Gastrocnemius medialis (tissue), 4 donors: ENCODE measurements at regions not wholly inside any gene's neighbourhood (a gene's known extent, or its start where the extent isn't known, plus 50 kb on each side); places are given as distances from the start of the nearest gene placed in this dataset.

Source experiments
- ATAC-seq, 2 donors: fragments of 150-250 bp; one replicate each; pipeline ENCODE4 v1.9.1; 2016
- DNase-seq, 2 donors: peaks; one replicate each; pipeline ENCODE4 v3.0.0-alpha.2; 2019
- H3K27ac ChIP-seq, 4 donors: fragments of 200-600 bp; sonication (generic); 1 replicate in 1 of 4; 2 replicates in 3 of 4; pipeline ENCODE4 v1.5.1; 2016 to 2018; ENCODE audit warnings: mild to moderate bottlenecking in 2 of 4, moderate library complexity in 1 of 4
- H3K27me3 ChIP-seq, 3 donors: fragments of 200-600 bp; sonication (generic) in 2 of 3; 1 replicate in 1 of 3; 2 replicates in 2 of 3; pipeline versions ENCODE4 v1.5.1 to v1.6.0; 2016 to 2019; ENCODE audit warnings: mild to moderate bottlenecking in 1 of 3, moderate library complexity in 1 of 3
- H3K36me3 ChIP-seq, 2 donors: fragments of 200-600 bp; sonication (generic) in 1 of 2; one replicate each; pipeline ENCODE4 v1.5.1; 2017 to 2018
- H3K4me1 ChIP-seq, 2 donors: fragments of 200-600 bp; sonication (generic) in 1 of 2; one replicate each; pipeline ENCODE4 v1.5.1; 2016 to 2017; ENCODE audit warnings: mild to moderate bottlenecking in 2 of 2
- H3K4me3 ChIP-seq, 4 donors: fragments of 200-600 bp; sonication (generic) in 3 of 4; 1 replicate in 1 of 4; 2 replicates in 3 of 4; pipeline ENCODE4 v1.5.1; 2016 to 2019; ENCODE audit warnings: mild to moderate bottlenecking in 2 of 4
- H3K9me3 ChIP-seq, 3 donors: fragments of 200-600 bp; sonication (generic) in 2 of 3; 1 replicate in 1 of 3; 2 replicates in 2 of 3; pipeline ENCODE4 v1.5.1; 2016 to 2019
- POLR2A ChIP-seq, 2 donors: fragments of 450-650 bp; IDR thresholded peaks; one replicate each; pipeline ENCODE4 v1.6.1; 2017; ENCODE audit warnings: antibody characterized with exemption in 2 of 2, mild to moderate bottlenecking in 2 of 2, moderate library complexity in 2 of 2
- in situ Hi-C, 4 donors: fragments of 200-750 bp; cut with MboI; loops; one replicate each; pipeline versions ENCODE4 v1.15.0 to v1.8.0; 2017; ENCODE audit warnings: low sequenced_read_pairs in 4 of 4
- intact Hi-C: fragments of 100-400 bp; cut with DNase I; formaldehyde crosslinking; loops from one replicate; pipeline ENCODE4 v1.15.1; 2023; ENCODE audit warnings: low total_unique reads
- TF ChIP-seq, protein P1 (sequence below), 5 experiments: fragments of 450-650 bp in 3 of 5; fragments of 200-600 bp in 2 of 5; sonication (generic) in 2 of 5; IDR thresholded peaks in 4 of 5; conservative IDR thresholded peaks in 1 of 5; 1 replicate in 4 of 5; 2 replicates in 1 of 5; pipeline ENCODE4 v1.5.1; 2016 to 2019; ENCODE audit warnings: antibody characterized with exemption in 5 of 5, mild to moderate bottlenecking in 3 of 5, moderate library complexity in 3 of 5

DNA sequence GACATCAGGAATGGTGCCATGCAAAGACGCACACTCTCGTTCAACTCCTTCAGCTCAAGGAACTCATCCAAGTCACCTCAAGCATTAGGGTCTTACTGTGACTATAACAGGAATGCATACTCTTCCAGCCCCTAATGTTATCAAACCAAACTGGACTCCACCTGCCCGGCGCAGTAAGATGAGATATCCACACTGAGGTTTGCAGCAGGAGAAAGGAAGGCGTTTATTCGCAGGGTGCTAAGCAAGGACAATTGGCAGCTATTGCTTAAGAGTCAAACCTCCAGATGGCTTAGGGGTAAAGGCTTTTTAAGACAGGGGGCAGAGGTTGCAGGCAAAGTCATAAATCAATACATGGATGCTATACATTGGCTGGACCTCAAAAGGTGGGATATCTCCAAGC lies 159.4 kb upstream of the TAB2 start:
- no peak for DNase-seq
- TF ChIP-seq, protein P1, sequence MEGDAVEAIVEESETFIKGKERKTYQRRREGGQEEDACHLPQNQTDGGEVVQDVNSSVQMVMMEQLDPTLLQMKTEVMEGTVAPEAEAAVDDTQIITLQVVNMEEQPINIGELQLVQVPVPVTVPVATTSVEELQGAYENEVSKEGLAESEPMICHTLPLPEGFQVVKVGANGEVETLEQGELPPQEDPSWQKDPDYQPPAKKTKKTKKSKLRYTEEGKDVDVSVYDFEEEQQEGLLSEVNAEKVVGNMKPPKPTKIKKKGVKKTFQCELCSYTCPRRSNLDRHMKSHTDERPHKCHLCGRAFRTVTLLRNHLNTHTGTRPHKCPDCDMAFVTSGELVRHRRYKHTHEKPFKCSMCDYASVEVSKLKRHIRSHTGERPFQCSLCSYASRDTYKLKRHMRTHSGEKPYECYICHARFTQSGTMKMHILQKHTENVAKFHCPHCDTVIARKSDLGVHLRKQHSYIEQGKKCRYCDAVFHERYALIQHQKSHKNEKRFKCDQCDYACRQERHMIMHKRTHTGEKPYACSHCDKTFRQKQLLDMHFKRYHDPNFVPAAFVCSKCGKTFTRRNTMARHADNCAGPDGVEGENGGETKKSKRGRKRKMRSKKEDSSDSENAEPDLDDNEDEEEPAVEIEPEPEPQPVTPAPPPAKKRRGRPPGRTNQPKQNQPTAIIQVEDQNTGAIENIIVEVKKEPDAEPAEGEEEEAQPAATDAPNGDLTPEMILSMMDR (IDR thresholded peaks at IDR 0.05 in 4 of 5, conservative IDR thresholded peaks at IDR 0.05 in 1 of 5), result no peak
- TF ChIP-seq POLR2A (IDR thresholded peaks at IDR 0.05), result no peak
- in situ Hi-C loops (no loop called here), intact Hi-C loops (no loop called here)
- Histone ChIP-seq H3K36me3 (no peaks in the 10 kb centered on the region), H3K27me3 (no peaks in the 10 kb centered on the region), H3K4me1 (no peaks in the 10 kb centered on the region), H3K27ac (no peak overlapping the region), H3K4me3 (no peak overlapping the region), H3K9me3 (no peaks in the 10 kb centered on the region)
- ATAC-seq, result no peak

DNA sequence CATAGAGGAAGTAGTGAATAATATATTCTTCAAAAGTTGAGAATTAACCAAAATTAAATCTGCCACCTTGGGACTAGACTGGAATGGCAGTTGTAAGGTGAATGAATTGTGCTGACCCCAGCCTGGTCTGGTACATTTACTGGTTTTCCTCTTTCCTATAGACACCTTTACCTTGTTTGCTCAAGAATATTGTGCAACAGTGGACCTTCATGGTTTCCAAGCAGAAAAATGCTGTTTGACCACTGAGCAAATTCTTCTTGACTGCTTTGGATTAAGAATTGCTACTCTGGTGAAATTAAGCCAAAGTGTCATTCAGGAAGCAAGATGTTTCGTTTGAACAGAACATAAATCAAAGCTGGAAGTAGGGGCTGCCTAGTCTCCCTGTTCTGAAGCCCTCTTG lies 156.6 kb upstream of the TAB2 start:
- ATAC-seq (no peak), DNase-seq (no peak)
- Histone ChIP-seq H3K4me3 (no peak overlapping the region), H3K27me3 (no peaks in the 10 kb centered on the region), H3K4me1 (no peaks in the 10 kb centered on the region), H3K36me3 (no peaks in the 10 kb centered on the region), H3K27ac (no peak overlapping the region), H3K9me3 (no peaks in the 10 kb centered on the region)
- intact Hi-C loops (no loop called here), in situ Hi-C loops (no loop called here)
- TF ChIP-seq, protein P1 (IDR thresholded peaks at IDR 0.05 in 4 of 5, conservative IDR thresholded peaks at IDR 0.05 in 1 of 5), result no peak
- TF ChIP-seq POLR2A (IDR thresholded peaks at IDR 0.05), result no peak

DNA sequence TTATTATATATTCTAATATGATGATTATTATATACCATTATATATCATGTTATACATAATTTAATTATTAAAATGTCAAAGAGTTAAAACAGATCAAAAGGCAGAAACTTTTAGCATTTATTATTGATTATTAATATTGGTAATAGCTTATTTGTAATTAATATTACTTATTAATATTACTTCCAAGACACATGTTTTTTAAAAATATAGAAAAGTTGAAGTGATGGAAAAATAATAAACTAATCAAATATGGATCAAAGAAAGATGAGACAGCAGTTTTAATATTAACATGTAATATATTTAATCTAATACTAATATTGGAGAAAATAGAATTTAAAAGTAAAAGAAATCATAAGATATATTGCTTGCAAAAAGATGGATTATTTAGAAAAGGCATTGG lies 154.6 kb upstream of the TAB2 start:
- no peak for ATAC-seq
- intact Hi-C loops, result no loop called here
- in situ Hi-C loops, result no loop called here
- Histone ChIP-seq H3K4me3 (no peak overlapping the region), H3K36me3 (no peaks in the 10 kb centered on the region), H3K27me3 (no peaks in the 10 kb centered on the region), H3K4me1 (no peaks in the 10 kb centered on the region), H3K9me3 (no peaks in the 10 kb centered on the region), H3K27ac (no peak overlapping the region)
- no peak for TF ChIP-seq POLR2A (IDR thresholded peaks at IDR 0.05)
- TF ChIP-seq, protein P1 (IDR thresholded peaks at IDR 0.05 in 4 of 5, conservative IDR thresholded peaks at IDR 0.05 in 1 of 5), result no peak
- no peak for DNase-seq

DNA sequence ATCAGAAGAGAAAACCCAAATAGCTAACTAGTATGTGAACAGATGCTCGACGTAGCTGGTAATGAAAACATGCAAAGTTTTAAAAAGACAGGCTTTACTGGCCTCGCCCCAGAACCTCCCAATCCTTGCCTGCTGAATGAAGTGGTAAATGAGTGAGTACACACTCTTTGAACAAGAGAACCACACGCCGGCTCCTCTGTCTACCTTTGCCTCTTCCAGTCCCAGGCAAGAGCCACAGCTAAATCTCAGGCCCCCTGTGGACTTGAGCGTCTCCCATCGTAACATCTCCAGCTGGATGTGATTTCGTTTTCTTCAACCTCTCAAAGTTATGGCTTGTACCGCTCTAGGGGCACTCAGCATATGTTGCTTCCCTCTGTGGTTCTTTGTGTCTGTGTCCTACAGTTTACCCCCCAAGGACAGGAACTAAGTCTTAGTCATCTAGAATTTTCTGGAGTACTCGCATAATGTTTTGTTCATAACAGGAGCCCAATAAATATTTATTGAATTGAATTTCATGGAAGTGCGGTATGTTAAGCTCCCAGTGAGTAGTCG lies 153.2 kb upstream of the TAB2 start:
- in situ Hi-C loops (no loop called here), intact Hi-C loops (no loop called here)
- Histone ChIP-seq H3K27me3 (no peaks in the 10 kb centered on the region), H3K36me3 (no peaks in the 10 kb centered on the region), H3K9me3 (no peaks in the 10 kb centered on the region), H3K4me3 (no peak overlapping the region), H3K27ac (no peak overlapping the region), H3K4me1 (no peaks in the 10 kb centered on the region)
- ATAC-seq (no peak), DNase-seq (no peak)
- TF ChIP-seq POLR2A (IDR thresholded peaks at IDR 0.05), result no peak
- TF ChIP-seq, protein P1 (IDR thresholded peaks at IDR 0.05 in 4 of 5, conservative IDR thresholded peaks at IDR 0.05 in 1 of 5), result no peak

DNA sequence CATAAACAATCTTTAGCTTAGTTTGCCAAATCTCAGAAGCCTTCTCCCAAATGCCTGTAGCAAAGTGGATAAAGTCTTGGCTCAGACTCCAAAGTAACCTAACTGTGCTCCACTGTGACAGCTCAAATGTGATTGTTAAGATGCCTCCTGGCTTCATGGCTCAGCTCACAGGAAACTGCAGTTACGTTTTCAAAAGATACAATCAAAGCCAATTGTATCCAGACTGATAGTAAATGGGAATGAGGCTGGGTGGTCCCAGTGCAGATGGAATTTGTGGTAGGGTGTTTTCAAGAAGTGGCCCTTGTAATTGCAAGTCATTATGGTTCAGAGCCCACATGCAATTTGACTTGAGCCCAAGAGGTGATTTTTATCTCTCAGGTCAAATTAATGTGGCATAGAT lies 151.2 kb upstream of the TAB2 start:
- H3K27me3 ChIP-seq, result no peaks in the 10 kb centered on the region
- in situ Hi-C loops, result no loop called here
- no peaks in the 10 kb centered on the region for H3K36me3 ChIP-seq
- intact Hi-C loops, result no loop called here
- TF ChIP-seq POLR2A (IDR thresholded peaks at IDR 0.05), result no peak
- TF ChIP-seq, protein P1 (IDR thresholded peaks at IDR 0.05 in 4 of 5, conservative IDR thresholded peaks at IDR 0.05 in 1 of 5), result no peak
- H3K4me3 ChIP-seq, result no peak overlapping the region
- no peaks in the 10 kb centered on the region for H3K4me1 ChIP-seq
- DNase-seq, result no peak
- no peak overlapping the region for H3K27ac ChIP-seq
- no peaks in the 10 kb centered on the region for H3K9me3 ChIP-seq
- ATAC-seq, result no peak
